ENCODE measurements at regions not wholly inside any gene's neighbourhood (a gene's known extent, or its start where the extent isn't known, plus 50 kb on each side); places are given as distances from the start of the nearest gene placed in this dataset.

DNA sequence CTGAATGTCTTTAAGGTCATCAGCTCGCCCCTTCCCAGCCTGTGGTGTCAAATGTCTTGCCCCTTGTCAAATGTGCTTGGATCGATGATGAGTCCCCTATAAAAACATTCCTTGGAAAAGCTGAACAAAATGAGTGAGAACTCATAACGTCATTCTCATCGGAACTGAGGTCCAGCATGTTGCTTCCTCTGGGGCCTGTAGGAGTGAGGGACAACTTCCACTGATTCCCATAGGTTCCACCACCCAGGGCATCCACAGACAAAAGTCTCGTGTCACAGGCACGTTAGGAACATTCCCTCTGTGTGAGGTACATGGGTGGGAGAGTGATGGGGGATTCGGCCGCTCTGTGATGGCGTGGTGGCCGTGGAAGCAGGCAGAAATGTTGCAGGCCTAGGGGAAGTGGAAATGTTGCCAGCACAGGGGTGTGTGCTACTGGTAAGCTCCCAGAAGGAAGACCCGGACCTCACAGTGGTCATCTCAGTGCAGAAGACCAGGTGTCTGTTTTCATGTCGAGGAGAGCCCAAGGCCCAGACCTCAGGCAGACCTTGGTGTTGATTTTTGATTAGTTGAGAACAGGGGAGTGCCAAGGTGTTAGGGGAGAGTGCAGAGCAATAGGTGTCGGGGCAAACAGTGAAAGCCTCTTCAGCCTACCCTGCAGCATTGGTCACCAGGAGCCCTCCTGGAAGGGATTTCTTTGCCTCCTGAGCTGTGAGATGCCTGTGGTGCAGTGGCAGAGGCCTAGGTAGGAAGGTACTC lies 96.8 kb downstream of the SNRPN start:
- in situ Hi-C loops (cut with MboI; ENCODE audit: low sequenced_read_pairs): no loop called here

DNA sequence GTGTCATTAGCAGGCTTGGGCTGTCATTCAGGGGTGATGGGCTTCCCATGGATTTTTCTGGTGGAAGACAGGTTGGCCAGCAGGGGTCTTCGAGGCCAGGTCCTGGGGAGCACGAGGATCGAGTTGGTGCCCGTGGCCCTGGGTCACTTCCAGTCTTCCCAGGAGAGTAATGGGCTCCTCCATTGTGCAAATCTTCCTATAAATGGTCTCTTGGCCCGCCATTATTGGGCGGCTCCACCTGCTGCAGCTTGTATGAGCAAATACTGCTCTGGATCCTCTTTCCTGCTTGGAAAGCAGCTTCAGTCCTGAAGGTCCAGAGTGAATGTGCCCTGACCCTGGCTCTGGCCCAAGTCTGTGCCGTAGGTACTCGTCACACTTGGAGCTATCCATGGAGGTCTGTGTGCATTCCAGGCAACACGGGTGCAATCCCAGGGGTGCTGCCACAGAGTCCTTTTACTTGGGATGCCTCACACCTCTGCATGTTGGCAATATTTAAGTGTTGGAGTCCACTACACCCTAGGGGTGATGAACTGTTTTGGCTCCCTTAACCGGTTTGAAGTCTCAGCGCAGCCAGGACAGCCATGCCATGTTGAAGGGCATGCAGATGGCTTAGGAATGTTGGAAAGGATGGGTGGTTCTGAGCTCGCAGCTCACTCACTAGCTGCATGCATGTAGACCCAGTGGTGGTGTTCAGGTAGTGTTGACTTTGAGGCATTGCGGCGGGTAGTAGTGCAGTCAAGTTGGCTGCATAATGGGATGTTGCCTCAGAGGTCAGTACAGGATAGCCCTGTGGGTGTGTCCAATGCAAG lies 97.6 kb downstream of the SNRPN start:
- in situ Hi-C loops (cut with MboI; ENCODE audit: low sequenced_read_pairs): no loop called here

DNA sequence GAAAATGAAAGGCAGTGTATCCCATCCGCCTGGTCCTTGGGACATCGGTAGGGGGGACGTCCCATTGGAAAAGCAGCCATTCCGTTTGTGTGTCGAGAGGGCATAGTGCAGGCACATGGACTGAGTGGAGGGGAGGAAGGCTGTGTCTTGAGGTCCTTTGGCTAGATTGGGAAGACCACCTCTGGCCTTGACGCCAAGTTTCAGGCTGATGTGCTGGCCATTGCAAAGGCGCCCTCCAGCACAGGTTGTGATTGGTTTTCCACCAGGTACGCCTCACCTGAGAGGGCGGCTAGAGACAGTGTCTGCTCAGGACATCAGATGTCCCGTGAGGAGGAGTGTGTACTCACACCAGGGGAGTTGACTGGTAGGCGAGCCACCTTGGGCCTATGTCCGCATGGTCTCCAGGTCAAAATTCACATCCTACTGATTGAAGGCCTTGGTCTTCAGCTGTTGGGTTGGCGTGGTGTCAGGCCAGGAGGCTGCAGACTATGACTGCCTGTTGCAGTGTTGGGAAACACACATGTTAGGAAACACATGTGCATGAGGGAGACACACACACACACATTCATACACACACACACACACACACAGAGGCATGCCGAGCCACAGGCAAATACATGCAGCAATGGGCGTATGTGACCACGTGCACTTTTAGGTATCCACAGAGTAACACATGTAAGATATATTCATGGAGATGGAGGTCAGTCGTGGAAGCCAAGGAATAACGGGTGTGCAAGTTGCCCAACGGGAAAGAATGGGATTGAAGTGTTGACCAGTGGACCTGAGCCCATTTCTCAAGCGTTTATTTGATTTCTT lies 98.4 kb downstream of the SNRPN start:
- in situ Hi-C loops (cut with MboI; ENCODE audit: low sequenced_read_pairs): no loop called here

DNA sequence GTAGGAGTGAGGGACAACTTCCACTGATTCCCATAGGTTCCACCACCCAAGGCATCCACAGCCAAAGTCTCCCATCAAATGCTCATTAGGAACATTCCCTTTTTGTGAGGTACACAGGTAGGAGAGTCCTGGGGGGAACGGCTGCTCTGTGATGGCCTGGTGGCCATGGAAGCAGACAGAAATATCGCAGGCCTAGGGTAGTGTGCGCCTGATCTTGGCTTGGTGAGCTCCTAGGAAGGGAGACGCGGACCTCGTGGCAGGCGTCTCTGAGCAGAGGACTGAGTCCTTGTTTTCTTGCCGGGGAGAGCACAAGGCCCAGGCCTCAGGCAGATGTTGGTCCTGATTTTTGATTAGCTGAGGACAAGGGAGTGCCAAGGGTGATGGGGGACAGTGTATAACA lies 99.5 kb downstream of the SNRPN start:
- in situ Hi-C loops (cut with MboI; ENCODE audit: low sequenced_read_pairs): no loop called here

DNA sequence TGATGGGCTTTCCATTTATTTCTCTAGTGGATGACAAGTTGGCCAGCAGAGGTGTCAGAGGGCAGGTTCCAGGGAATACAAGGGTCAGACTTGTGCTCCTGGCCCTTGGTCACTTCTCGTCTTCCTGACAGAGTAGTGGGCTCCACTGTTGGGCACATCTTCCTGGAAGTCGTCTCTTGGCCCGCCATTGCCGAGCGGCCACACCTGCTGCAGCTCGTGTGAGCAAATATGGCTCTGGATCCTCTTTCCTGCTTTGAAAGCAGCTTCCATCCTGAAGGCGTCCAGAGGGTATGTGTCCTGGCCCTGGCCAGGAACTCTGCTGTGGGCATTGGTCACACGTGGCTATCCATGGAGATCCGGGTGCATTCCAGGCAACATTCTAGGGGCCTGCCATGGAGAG lies 100.2 kb downstream of the SNRPN start:
- in situ Hi-C loops (cut with MboI; ENCODE audit: low sequenced_read_pairs): no loop called here

DNA sequence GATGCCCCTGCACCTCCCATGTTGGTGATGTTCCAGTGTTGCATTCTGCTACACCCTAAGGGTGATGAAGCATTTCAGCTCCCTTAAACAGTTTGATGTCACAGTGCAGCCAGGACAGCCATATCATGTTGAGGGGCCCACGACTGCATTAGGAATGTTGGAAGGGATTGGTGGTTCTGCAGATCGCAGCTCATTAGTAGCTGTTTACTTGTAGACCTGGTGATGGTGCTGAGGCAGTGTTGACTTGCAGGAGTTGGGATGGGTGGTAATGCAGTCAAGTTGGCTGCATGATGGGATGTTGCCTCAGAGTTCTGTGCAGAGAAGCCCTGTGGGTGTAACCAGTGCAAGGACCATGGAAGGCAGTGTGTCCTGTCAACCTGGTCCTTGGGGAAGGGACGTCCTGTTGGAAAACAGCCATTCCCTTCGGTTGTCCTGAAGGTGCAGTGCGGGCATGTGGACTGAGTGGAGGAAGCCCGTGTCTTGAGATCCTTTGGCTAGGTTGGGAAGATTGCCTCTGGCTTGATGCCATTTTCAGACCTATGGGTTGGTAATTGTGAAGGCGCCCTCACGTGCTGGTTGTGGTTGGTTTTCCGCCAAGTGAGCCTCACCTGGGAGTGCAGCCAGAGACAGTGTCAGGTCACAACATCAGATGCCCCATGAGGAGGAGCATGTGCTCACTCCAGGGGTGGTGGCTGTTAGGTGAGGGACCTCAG lies 100.7 kb downstream of the SNRPN start:
- in situ Hi-C loops (cut with MboI; ENCODE audit: low sequenced_read_pairs): no loop called here

DNA sequence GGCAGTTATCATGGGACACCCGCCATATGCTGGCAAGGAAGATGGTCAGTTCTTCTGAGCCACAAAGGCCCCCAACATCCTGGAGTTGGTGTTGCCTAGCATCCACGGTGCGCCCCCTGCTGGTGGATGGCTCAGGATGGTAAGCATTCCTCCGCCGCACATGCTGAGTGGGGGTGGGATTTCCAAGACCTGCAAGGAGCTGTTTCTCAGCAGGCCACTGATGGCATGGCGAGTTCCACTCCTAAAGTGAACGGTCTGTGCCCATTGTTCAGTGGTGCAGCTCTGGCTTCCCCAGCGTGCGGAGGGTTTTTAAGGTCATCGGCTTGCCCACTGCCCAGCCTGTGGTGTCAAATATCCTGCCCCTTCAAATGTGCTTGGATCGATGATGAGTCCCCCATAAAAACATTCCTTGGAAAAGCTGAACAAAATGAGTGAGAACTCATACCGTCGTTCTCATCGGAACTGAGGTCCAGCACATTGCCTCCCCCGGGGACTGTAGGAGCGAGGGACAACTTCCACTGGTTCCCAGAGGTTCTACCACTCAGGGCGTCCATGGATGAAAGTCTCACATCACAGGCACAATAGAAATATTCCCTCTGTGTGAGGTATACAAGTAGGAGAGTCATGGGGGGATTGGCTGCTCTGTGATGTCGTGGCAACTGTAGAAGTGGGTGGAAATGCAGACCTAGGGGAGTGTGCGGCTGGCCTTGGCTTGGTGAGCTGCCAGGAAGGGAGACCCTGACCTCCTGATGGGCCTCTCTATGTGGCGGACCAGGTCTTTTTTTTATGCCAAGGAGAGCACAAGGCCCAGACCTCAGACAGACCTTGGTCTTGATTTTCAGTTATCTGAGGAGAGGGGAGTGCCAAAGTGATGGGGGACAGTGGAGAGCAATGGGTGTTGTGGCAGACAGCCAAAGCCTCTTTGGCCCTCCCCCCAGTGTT lies 102.0 kb downstream of the SNRPN start:
- in situ Hi-C loops (cut with MboI; ENCODE audit: low sequenced_read_pairs): no loop called here

DNA sequence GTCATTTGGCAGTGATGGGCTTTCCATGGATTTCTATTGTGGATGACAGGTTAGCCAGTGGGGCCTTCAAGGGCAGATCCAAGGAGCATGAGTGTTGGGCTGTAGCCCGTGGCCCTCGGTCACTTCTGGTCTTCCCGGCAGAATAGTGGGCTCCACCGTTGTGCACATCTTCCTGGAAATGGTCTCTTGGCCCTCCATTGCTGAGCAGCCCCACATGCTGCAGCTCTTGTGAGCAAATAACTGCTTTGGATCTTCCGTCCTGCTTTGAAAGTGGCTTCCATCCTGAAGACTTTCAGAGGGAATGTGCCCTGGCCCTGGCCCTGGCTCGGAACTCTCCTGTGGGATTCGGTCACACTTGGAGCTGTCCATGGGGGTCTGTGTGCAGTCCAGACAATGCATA lies 102.8 kb downstream of the SNRPN start:
- in situ Hi-C loops (cut with MboI; ENCODE audit: low sequenced_read_pairs): no loop called here

DNA sequence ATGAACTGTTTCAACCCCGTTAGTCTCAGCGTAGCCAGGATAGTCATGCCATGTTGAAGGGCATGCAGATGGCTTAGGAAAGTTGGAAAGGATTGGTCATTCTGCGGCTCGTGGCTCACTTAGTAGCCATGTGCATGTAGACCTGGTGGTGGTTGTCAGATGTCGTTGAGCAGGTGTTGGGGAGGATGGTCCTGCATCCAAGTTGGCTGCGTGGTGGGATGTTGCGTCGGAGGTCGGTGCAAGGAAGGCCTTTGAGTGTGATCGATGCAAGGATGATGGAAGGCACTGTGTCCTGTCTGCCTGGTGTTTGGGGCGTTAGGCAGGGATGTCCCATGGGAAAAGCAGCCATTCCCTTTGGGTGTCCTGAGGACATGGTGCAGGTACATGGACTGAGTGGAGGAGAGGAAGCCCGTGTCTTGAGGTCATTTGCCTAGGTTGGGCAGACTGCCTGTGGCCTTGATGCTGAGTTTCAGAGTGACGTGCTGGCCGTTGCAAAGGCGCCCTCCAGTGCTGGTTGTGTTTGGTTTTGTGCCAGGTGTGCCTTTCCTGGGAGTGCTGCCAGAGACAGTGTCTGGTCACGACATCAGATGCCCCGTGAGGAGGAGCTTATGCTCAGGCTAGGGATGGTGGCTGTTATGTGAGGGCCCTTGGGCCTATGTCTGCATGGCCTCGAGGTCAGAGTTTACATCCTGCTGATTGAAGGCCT lies 103.4 kb downstream of the SNRPN start:
- in situ Hi-C loops (cut with MboI; ENCODE audit: low sequenced_read_pairs): no loop called here

DNA sequence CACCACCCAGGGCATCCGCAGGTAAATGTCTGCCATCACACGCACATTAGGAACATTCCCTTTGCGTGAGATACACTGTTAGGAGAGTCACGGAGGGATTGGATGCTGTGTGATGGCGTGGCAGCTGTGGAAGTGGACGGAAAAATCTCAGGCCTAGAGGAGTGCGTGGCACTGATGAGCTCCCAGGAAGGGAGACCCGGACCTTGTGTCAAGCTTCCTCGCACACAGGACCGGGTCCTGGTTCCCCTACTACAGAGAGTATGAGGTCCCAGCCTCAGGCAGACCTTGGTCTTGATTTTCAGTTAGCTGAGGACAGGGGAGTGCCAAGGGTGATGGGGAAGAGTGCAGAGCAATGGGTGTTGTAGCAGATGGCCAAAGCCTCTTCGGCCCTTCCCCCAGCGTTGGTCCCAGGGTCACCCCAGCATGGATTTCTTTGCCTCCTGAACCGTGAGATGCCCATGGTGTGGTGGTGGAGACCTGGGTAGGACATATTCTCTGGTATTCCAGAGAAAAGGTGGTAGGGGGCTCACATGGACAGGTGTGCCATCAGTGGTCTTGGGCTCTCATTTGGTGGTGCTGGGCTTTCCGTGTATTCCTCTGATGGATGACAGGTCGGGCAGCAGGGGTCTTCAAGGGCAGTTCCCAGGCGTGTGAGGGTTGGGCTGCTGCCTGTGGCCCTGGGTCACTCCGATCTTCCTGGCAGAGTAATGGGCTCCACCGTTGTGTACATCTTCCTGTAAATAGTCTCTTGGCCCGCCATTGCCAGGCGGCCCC lies 105.1 kb downstream of the SNRPN start:
- in situ Hi-C loops (cut with MboI; ENCODE audit: low sequenced_read_pairs): no loop called here

DNA sequence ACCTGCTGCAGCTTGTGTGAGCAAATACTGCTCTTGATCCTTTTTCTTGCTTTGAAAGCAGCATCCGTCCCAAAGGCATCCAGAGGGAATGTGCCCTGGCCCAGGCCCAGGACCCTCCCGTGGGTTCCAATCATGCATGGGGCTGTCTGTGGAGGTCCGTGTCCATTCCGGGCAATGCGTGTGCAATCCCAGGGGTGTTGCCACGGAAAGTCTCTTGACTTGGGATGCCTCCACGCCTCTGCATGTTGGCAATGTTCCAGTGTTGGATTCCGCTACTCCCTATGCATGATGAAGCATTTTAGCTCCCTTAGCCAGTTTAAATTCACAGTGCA lies 105.7 kb downstream of the SNRPN start:
- in situ Hi-C loops (cut with MboI; ENCODE audit: low sequenced_read_pairs): no loop called here

DNA sequence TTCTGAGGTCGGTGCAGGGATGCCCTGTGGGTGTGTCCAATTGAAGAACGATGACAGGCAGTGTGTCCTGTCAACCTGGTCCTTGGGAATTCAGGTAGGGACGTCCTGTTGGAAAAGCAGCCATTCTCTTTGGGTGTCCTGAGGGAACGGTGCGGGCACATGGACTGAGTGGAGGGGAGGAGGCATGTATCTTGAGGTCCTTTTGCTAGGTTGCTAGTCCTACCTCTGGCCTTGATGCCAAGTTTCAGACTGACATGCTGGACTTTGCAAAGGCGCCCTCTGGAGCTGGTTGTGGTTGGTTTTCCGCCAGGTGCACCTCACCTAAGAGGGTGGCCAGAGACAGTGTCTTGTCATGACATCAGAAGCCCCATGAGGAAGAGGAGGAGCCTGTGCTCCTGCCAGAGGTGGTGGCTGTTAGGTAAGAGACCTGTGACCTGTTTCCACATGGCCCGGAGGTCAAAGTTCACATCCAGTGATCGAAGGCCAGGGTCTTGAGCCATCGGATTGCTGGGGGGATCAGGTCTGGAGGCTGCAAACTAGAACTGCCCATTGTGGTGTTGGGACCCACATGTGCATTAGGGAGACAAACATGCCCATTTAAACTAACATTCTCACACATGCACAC lies 106.3 kb downstream of the SNRPN start:
- in situ Hi-C loops (cut with MboI; ENCODE audit: low sequenced_read_pairs): no loop called here

DNA sequence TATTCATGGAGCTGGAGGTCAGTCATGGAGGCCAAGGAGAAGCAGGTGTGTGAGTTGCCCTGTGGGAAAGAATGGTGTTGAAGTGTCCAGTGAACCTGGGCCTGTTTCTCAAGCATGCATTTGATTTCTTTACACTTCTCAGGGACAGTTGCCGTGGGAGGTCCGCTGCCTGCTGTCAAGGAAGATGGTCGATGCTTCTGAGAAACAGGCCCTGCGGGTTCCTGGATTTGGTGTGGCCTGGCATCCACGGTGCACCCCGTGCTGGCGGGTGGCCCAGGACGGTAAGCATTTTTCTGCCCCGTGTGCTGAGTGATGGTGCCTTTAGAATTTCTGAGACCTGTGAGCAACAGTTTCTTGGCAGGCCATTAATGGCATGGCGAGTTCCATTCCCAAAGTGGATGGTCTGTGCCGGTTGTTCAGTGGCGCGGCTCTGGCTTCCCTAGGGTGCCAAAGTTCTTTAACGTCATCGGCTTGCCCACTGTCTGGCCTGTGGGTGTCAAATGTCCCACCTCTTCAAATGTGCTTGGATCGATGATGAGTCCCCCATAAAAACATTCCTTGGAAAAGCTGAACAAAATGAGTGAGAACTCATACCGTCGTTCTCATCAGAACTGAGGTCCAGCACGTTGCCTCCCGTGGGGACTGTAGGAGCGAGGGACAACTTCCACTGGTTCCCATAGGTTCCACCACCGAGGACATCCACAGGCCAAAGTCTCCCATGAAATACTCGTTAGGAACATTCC lies 107.2 kb downstream of the SNRPN start:
- in situ Hi-C loops (cut with MboI; ENCODE audit: low sequenced_read_pairs): no loop called here

DNA sequence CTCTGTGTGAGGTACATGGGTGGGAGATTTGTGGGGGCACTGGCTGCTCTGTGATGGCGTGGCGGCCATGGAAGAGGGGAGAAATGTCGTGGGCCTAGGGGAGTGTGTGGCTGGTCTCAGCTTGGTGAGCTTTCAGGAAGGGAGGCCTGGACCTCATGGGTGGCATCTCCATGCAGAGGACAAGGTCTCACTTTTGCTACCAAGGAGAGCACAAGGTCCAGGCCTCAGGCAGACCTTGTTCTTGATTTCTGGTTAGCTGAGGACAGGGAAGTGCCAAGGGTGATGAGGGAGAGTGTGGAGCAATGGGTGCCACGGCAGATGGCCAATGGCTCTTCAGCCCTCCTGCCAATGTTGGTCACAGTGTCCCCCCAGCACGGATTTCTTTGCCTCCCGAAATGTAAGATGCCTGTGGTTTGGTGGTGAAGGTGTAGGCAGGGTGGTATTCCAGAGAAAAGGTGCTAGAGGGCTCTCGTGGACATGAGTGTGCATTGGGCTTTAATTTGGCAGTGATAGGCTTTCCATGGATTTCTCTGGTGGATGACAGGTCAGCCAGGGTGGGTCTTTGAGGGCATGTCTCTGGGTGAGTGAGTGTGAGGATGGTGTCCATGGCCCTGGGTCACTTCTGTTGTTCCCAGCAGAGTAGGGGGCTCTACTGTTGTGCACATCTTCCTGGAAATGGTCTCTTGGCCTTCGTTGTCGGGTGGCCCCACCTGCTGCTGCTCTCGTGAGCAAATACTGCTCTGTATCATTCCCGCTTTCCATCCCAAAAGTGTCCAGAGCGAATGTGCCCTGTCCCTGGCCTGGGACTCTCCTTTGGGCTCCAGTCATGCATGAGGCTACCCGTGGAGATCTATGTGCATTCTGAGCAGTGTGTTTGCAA lies 108.0 kb downstream of the SNRPN start:
- in situ Hi-C loops (cut with MboI; ENCODE audit: low sequenced_read_pairs): no loop called here

DNA sequence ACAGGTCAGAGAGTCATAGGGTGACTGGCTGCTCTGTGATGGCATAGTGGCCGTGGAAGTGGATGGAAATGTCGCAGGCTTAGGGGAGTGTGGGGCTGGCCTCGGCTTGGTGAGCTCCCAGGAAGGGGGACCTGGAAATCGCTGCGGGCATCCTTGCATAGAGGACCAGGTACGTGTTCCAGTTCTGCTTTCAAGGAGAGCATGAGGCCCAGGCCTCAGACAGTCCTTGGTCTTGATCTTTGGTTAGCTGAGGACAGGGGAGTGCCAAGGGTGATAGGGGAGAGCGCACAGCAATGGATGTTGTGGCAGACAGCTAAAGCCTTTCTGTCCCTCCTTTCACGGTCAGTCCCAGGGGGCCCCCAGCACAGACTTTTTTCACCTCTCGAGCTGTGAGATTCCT lies 110.5 kb downstream of the SNRPN start:
- in situ Hi-C loops (cut with MboI; ENCODE audit: low sequenced_read_pairs): no loop called here

DNA sequence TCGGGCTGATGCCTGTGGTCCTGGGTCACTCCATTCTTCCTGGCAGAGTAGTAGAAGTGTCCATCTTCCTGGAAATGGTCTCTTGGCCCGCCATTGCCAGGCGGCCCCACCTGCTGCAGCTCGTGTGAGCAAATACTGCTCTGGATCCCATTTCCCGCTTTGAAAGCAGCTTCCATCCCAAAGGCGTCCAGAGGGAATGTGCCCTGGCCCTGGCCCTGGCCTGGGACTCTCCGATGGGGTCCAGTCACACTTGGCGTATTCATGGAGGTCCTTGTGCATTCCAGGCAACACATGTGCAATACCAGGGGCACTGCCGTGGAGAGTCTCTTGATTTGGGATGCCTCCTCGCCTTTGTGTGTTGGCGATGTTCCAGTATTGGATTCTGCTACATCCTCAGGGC lies 111.1 kb downstream of the SNRPN start:
- in situ Hi-C loops (cut with MboI; ENCODE audit: low sequenced_read_pairs): no loop called here

DNA sequence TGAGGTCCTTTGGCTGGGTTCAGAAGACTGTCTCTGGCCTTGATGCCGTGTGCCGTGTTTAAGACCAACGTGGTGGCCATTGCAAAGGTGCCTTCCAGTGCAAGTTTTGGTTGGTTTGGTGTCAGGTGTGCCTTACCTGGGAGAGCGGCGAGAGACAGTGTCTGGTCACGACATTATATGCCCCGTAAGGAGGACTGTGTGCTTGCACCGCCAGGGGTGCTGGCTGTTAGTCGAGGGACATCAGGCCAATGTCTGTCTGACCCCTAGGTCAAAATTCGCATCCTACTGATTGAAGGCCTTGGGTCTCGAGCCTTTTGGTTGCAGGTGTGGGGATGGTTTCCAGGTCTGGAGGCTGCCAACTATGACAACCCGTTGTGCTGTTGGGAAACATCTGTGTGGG lies 111.9 kb downstream of the SNRPN start:
- in situ Hi-C loops (cut with MboI; ENCODE audit: low sequenced_read_pairs): no loop called here

All from HL-60/S4 treated with phorbol 12-myristate 13-acetate at 8.2 ng/mL for 4 days and 3 days (cell line).